ENCODE measurements at regions not wholly inside any gene's neighbourhood (a gene's known extent, or its start where the extent isn't known, plus 50 kb on each side); places are given as distances from the start of the nearest gene placed in this dataset.

- Histone ChIP-seq H3K36me3 (no peaks in the 10 kb centered on the region), H3K4me3 (ENCODE audit: low read depth, low read length) (no peak overlapping the region), H3K9me3 (no peaks in the 10 kb centered on the region), H3K27me3 (peaks cover 8% of the 10 kb centered on the region; the same call in 1 of the 2 replicates), H3K4me1 (no peaks in the 10 kb centered on the region)
- no peak for TF ChIP-seq CTCF (IDR thresholded peaks at IDR 0.05; ENCODE audit: low read depth, low read length)
- no peak for DNase-seq
Measured at GRCh38 chr12:88994971-88995370, 357.3 kb downstream of the DUSP6 start.

- DNase-seq: no peak
- TF ChIP-seq CTCF (IDR thresholded peaks at IDR 0.05; ENCODE audit: low read depth, low read length): no peak
Measured at GRCh38 chr12:88994537-88994936, 357.8 kb downstream of the DUSP6 start.

GRCh38 chr12:88993651-88994050, 358.6 kb downstream of the DUSP6 start:
- Histone ChIP-seq H3K9me3 (no peaks in the 10 kb centered on the region), H3K36me3 (no peaks in the 10 kb centered on the region), H3K27me3 (peaks cover 14% of the 10 kb centered on the region), H3K4me3 (ENCODE audit: low read depth, low read length) (no peak overlapping the region), H3K4me1 (no peaks in the 10 kb centered on the region)
- peak; percentile 50; the same call in 1 of the 2 replicates for TF ChIP-seq CTCF (IDR thresholded peaks at IDR 0.05; ENCODE audit: low read depth, low read length)
- no peak for DNase-seq

More at GRCh38 chr12:88994537-88994936, 357.8 kb downstream of the DUSP6 start:
- Histone ChIP-seq H3K27me3 (peaks cover 8% of the 10 kb centered on the region; the same call in 1 of the 2 replicates), H3K9me3 (no peaks in the 10 kb centered on the region), H3K4me1 (no peaks in the 10 kb centered on the region), H3K4me3 (ENCODE audit: low read depth, low read length) (no peak overlapping the region), H3K36me3 (no peaks in the 10 kb centered on the region)

- Histone ChIP-seq H3K27me3 (peaks cover 7% of the 10 kb centered on the region), H3K36me3 (no peaks in the 10 kb centered on the region), H3K4me3 (ENCODE audit: low read depth, low read length) (no peak overlapping the region), H3K9me3 (no peaks in the 10 kb centered on the region), H3K4me1 (no peaks in the 10 kb centered on the region)
- no peak for DNase-seq
- no peak for TF ChIP-seq CTCF (IDR thresholded peaks at IDR 0.05; ENCODE audit: low read depth, low read length)
Measured at GRCh38 chr12:88986056-88986455, 366.2 kb downstream of the DUSP6 start.

- no peak for TF ChIP-seq CTCF (IDR thresholded peaks at IDR 0.05; ENCODE audit: low read depth, low read length)
- Histone ChIP-seq H3K4me3 (ENCODE audit: low read depth, low read length) (no peak overlapping the region), H3K27me3 (peaks cover 8% of the 10 kb centered on the region), H3K4me1 (no peaks in the 10 kb centered on the region), H3K9me3 (no peaks in the 10 kb centered on the region), H3K36me3 (no peaks in the 10 kb centered on the region)
- DNase-seq: no peak
Measured at GRCh38 chr12:88985631-88986030, 366.7 kb downstream of the DUSP6 start.

GRCh38 chr12:88985011-88985410, 367.3 kb downstream of the DUSP6 start:
- no peaks in the 10 kb centered on the region for H3K9me3 ChIP-seq
- no peak for TF ChIP-seq CTCF (IDR thresholded peaks at IDR 0.05; ENCODE audit: low read depth, low read length)
- H3K27me3 ChIP-seq: peaks cover 14% of the 10 kb centered on the region
- H3K4me3 ChIP-seq (ENCODE audit: low read depth, low read length): no peak overlapping the region
- H3K4me1 ChIP-seq: no peaks in the 10 kb centered on the region
- H3K36me3 ChIP-seq: no peaks in the 10 kb centered on the region
- DNase-seq: no peak
